ENCODE measurements at regions not wholly inside any gene's neighbourhood (a gene's known extent, or its start where the extent isn't known, plus 50 kb on each side); places are given as distances from the start of the nearest gene placed in this dataset.

DNA sequence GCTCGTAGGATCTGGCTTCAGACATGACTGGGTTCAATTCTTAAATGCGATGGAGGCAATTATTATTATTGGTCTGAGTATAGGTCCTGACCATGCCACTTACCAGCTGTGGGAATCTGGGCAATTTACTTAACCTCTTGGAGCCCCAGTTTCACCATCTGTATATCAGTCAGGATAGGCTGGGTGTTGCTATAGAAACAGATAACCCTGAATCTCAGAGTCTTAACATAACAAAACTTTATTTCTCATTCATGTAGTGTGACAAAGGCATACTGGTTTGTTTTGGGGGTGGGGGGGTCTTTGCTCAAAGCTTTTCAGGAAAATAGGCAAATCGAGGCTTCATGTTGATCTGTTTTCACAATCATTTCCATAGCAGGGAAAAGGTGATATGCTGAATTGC lies 199.6 kb upstream of the SRRM4 start:
- Histone ChIP-seq H3K4me2 (no peak overlapping the region), H2AFZ (no peak overlapping the region), H3K4me1 (replicated peaks; ENCODE audit: insufficient read depth) (no peaks in the 10 kb centered on the region), H3K4me3 (no peak overlapping the region), H3K36me3 (ENCODE audit: low read depth) (no peaks in the 10 kb centered on the region), H3K79me2 (ENCODE audit: low read depth) (no peaks in the 10 kb centered on the region), H3F3A (ENCODE audit: insufficient read depth, low read depth) (no peaks in the 10 kb centered on the region), H3K9me2 (ENCODE audit: insufficient read depth) (no peaks in the 10 kb centered on the region), H4K20me1 (ENCODE audit: insufficient read depth) (no peaks in the 10 kb centered on the region), H3K9me3 (ENCODE audit: insufficient read depth, low read depth) (no peaks in the 10 kb centered on the region), H3K27ac (no peak overlapping the region), H3K27me3 (ENCODE audit: insufficient read depth, low read depth) (peaks cover 4% of the 10 kb centered on the region; the same call in 1 of the 2 replicates)
- intact Hi-C loops (cut with micrococcal nuclease; ENCODE audit: unreplicated experiment), result no loop called here
- ChIA-PET POLR2A (ENCODE audit: unreplicated experiment) (no interaction called here), CTCF (no interaction called here)
- no peak for TF ChIP-seq EZH2 (IDR thresholded peaks at IDR 0.05; ENCODE audit: low read depth)
- TF ChIP-seq, protein P1, sequence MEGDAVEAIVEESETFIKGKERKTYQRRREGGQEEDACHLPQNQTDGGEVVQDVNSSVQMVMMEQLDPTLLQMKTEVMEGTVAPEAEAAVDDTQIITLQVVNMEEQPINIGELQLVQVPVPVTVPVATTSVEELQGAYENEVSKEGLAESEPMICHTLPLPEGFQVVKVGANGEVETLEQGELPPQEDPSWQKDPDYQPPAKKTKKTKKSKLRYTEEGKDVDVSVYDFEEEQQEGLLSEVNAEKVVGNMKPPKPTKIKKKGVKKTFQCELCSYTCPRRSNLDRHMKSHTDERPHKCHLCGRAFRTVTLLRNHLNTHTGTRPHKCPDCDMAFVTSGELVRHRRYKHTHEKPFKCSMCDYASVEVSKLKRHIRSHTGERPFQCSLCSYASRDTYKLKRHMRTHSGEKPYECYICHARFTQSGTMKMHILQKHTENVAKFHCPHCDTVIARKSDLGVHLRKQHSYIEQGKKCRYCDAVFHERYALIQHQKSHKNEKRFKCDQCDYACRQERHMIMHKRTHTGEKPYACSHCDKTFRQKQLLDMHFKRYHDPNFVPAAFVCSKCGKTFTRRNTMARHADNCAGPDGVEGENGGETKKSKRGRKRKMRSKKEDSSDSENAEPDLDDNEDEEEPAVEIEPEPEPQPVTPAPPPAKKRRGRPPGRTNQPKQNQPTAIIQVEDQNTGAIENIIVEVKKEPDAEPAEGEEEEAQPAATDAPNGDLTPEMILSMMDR (conservative IDR thresholded peaks at IDR 0.05), result no peak
- DNase-seq, result no peak
- no TSS peak for BruUV-seq (replicated peaks)

DNA sequence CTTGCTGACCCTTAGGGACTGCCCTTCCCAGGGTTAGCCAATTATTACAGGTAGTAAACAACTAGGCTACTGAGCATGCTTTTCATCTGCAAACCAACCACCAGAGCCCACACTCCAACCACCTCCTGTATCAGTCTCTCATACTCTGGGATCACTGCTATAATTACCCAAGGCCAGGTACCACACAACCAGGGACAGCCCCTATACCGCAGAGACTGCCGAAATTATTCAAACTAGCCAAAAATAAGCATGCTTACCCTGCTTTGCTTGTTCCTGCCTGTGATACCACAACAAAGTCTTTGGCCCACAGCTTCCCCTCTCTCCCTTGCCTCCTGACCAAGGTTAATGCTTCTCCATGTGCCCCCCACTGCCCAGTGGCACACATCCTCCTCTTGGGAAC lies 197.6 kb upstream of the SRRM4 start:
- Histone ChIP-seq H3K9me3 (ENCODE audit: insufficient read depth, low read depth) (no peaks in the 10 kb centered on the region), H3K36me3 (ENCODE audit: low read depth) (no peaks in the 10 kb centered on the region), H3K4me1 (replicated peaks; ENCODE audit: insufficient read depth) (no peaks in the 10 kb centered on the region), H4K20me1 (ENCODE audit: insufficient read depth) (no peaks in the 10 kb centered on the region), H3K27ac (no peak overlapping the region), H3K4me2 (no peak overlapping the region), H3K4me3 (no peak overlapping the region), H3K27me3 (ENCODE audit: insufficient read depth, low read depth) (peaks cover 4% of the 10 kb centered on the region; the same call in 1 of the 2 replicates), H3K9me2 (ENCODE audit: insufficient read depth) (no peaks in the 10 kb centered on the region), H3K79me2 (ENCODE audit: low read depth) (no peaks in the 10 kb centered on the region), H3F3A (ENCODE audit: insufficient read depth, low read depth) (no peaks in the 10 kb centered on the region), H2AFZ (no peak overlapping the region)
- intact Hi-C loops (cut with micrococcal nuclease; ENCODE audit: unreplicated experiment), result no loop called here
- CTCF ChIA-PET, result no interaction called here
- POLR2A ChIA-PET (ENCODE audit: unreplicated experiment), result no interaction called here
- BruUV-seq (replicated peaks), result no TSS peak
- no peak for DNase-seq
- TF ChIP-seq EZH2 (IDR thresholded peaks at IDR 0.05; ENCODE audit: low read depth), result no peak
- TF ChIP-seq, protein P1 (conservative IDR thresholded peaks at IDR 0.05), result no peak

DNA sequence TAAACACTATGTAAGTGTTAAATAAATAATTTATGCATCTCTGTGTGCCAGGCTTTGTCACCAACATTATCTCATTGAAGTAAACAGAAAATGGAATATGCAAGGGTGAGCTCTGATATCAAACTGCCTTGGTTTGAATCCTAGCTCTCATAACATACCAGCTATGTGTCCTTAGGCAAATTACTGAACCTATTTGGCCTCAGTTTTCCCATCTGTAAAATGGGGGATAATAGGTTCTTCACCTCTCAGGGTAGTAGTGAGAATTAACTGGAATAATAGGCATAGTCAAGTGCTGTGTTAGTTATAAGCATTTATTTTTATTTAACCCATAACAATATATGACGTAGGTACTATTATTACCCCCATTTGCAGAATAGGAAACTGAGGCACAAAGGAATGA lies 190.8 kb upstream of the SRRM4 start:
- ChIA-PET CTCF (no interaction called here), POLR2A (ENCODE audit: unreplicated experiment) (no interaction called here)
- Histone ChIP-seq H3K9me3 (ENCODE audit: insufficient read depth, low read depth) (no peaks in the 10 kb centered on the region), H2AFZ (no peak overlapping the region), H4K20me1 (ENCODE audit: insufficient read depth) (0 out of 2 replicates have a peak, but pooled peaks cover 3% of the 10 kb centered on the region), H3K27me3 (ENCODE audit: insufficient read depth, low read depth) (no peaks in the 10 kb centered on the region), H3K4me1 (replicated peaks; ENCODE audit: insufficient read depth) (no peaks in the 10 kb centered on the region), H3F3A (ENCODE audit: insufficient read depth, low read depth) (no peaks in the 10 kb centered on the region), H3K27ac (no peak overlapping the region), H3K4me2 (no peak overlapping the region), H3K79me2 (ENCODE audit: low read depth) (no peaks in the 10 kb centered on the region), H3K36me3 (ENCODE audit: low read depth) (no peaks in the 10 kb centered on the region), H3K4me3 (no peak overlapping the region), H3K9me2 (ENCODE audit: insufficient read depth) (no peaks in the 10 kb centered on the region)
- no peak for TF ChIP-seq EZH2 (IDR thresholded peaks at IDR 0.05; ENCODE audit: low read depth)
- TF ChIP-seq, protein P1 (conservative IDR thresholded peaks at IDR 0.05), result no peak
- BruUV-seq (replicated peaks), result no TSS peak
- no peak for DNase-seq
- intact Hi-C loops (cut with micrococcal nuclease; ENCODE audit: unreplicated experiment), result no loop called here

All from PC-9 (cell line).